Neural progenitor cell (in vitro differentiated cells): ENCODE measurements at regions not wholly inside any gene's neighbourhood (a gene's known extent, or its start where the extent isn't known, plus 50 kb on each side); places are given as distances from the start of the nearest gene placed in this dataset.

ENCODE experiments used
- EZH2 ChIP-seq: fragments of 200-600 bp; sonication (generic); IDR thresholded peaks from 2 replicates; pipeline ENCODE4 v1.6.1; 2017; ENCODE audit warnings: antibody characterized with exemption, mild to moderate bottlenecking, moderate library complexity
- EZH2phosphoT487 ChIP-seq: fragments of 200-600 bp; sonication (generic); IDR thresholded peaks from 2 replicates; pipeline ENCODE4 v1.6.1; 2017; ENCODE audit warnings: antibody characterized with exemption
- TF ChIP-seq, protein P1 (sequence below): fragments of 200-600 bp; sonication (generic); IDR thresholded peaks from 2 replicates; pipeline ENCODE4 v1.5.1; 2017; ENCODE audit warnings: antibody characterized with exemption, mild to moderate bottlenecking

DNA sequence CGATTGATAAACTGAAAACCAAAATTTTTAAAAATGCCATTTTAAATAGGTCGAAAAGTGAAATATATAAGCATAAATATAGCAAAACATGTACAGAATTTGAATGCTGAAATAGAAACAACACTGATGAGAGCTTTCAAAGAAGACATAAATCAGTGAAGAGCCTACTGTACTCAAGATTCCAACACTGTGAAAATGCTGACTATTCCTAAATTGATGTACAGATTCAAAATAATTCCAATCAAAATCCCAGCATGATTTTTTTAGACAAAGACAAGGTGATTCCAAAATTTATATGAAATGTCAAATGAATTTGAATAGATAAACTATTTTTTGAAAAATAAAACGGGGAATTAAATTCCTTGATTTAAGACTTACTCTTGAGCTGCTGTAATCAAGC lies 1010.4 kb downstream of the TBC1D22A start:
- TF ChIP-seq, protein P1, sequence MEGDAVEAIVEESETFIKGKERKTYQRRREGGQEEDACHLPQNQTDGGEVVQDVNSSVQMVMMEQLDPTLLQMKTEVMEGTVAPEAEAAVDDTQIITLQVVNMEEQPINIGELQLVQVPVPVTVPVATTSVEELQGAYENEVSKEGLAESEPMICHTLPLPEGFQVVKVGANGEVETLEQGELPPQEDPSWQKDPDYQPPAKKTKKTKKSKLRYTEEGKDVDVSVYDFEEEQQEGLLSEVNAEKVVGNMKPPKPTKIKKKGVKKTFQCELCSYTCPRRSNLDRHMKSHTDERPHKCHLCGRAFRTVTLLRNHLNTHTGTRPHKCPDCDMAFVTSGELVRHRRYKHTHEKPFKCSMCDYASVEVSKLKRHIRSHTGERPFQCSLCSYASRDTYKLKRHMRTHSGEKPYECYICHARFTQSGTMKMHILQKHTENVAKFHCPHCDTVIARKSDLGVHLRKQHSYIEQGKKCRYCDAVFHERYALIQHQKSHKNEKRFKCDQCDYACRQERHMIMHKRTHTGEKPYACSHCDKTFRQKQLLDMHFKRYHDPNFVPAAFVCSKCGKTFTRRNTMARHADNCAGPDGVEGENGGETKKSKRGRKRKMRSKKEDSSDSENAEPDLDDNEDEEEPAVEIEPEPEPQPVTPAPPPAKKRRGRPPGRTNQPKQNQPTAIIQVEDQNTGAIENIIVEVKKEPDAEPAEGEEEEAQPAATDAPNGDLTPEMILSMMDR: no peak
- TF ChIP-seq EZH2 (no peak), EZH2phosphoT487 (no peak)
